ENCODE measurements at regions not wholly inside any gene's neighbourhood (a gene's known extent, or its start where the extent isn't known, plus 50 kb on each side); places are given as distances from the start of the nearest gene placed in this dataset.

DNA sequence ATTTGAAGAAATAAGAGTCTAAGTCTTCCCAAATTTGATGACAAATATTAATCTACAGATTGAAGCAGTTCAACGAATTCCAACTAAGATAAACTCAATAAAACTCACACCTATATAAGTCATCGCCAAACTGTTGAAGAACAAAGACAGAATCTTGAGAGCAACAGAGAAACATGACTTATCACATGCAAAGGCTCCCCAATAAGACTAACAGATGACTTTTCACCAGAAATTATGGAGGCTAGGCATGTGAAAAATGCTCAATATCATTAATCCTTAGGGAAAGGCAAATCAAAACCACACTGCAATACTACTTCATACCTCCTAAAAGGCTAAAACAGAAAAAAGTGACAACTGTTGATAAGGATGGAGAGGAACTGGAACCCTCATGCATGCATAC lies 517.6 kb upstream of the SUCLG2 start:
- TF ChIP-seq EZH2phosphoT487 (IDR thresholded peaks at IDR 0.05; ENCODE audit: borderline replicate concordance, low read length), result no peak
- TF ChIP-seq, protein P1, sequence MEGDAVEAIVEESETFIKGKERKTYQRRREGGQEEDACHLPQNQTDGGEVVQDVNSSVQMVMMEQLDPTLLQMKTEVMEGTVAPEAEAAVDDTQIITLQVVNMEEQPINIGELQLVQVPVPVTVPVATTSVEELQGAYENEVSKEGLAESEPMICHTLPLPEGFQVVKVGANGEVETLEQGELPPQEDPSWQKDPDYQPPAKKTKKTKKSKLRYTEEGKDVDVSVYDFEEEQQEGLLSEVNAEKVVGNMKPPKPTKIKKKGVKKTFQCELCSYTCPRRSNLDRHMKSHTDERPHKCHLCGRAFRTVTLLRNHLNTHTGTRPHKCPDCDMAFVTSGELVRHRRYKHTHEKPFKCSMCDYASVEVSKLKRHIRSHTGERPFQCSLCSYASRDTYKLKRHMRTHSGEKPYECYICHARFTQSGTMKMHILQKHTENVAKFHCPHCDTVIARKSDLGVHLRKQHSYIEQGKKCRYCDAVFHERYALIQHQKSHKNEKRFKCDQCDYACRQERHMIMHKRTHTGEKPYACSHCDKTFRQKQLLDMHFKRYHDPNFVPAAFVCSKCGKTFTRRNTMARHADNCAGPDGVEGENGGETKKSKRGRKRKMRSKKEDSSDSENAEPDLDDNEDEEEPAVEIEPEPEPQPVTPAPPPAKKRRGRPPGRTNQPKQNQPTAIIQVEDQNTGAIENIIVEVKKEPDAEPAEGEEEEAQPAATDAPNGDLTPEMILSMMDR (IDR thresholded peaks at IDR 0.05; ENCODE audit: low read depth, low read length, poor library complexity, severe bottlenecking), result no peak
- Histone ChIP-seq H3K9me2 (replicated peaks; ENCODE audit: control insufficient read depth, low read length) (no peaks in the 10 kb centered on the region), H3K9me3 (ENCODE audit: control insufficient read depth, insufficient read depth, low read length) (peaks cover 30% of the 10 kb centered on the region), H3F3A (ENCODE audit: control insufficient read depth, insufficient read depth) (no peaks in the 10 kb centered on the region), H3K4me3 (ENCODE audit: low read length) (no peak overlapping the region), H3K4me1 (ENCODE audit: control insufficient read depth, low read length) (no peaks in the 10 kb centered on the region), H3K4me2 (ENCODE audit: low read length) (no peak overlapping the region), H3K27me3 (ENCODE audit: control insufficient read depth, low read length) (no peaks in the 10 kb centered on the region), H3K36me3 (ENCODE audit: control insufficient read depth, low read length) (no peaks in the 10 kb centered on the region), H3K79me2 (ENCODE audit: control insufficient read depth, low read length) (no peaks in the 10 kb centered on the region), H3K27ac (ENCODE audit: low read depth, low read length) (no peak overlapping the region), H4K20me1 (ENCODE audit: control insufficient read depth, insufficient read depth, low read depth, low read length) (no peaks in the 10 kb centered on the region)

DNA sequence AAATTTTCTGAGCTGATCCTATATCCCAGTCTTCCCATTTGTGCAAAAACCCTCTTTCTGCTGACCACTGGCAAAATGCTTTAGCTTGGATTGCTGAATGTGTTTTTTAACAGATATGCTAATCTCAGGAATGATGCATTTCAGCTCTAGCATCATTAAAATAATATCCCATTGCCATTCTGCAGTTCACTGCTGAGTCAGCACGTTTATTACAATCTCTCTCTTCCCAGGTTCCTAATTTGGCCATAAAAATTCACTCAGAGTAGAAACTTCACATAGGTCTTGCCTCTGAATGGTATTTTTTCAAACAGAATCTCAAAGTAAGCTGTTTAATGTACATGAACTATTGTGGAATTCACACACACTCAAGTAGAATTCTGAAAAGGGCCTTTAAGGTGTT lies 509.6 kb upstream of the SUCLG2 start:
- Histone ChIP-seq H3F3A (ENCODE audit: control insufficient read depth, insufficient read depth) (no peaks in the 10 kb centered on the region), H3K79me2 (ENCODE audit: control insufficient read depth, low read length) (no peaks in the 10 kb centered on the region), H3K4me3 (ENCODE audit: low read length) (no peak overlapping the region), H4K20me1 (ENCODE audit: control insufficient read depth, insufficient read depth, low read depth, low read length) (no peaks in the 10 kb centered on the region), H3K4me1 (ENCODE audit: control insufficient read depth, low read length) (peaks cover 4% of the 10 kb centered on the region; the same call in 1 of the 2 replicates), H3K9me2 (replicated peaks; ENCODE audit: control insufficient read depth, low read length) (no peaks in the 10 kb centered on the region), H3K4me2 (ENCODE audit: low read length) (no peak overlapping the region), H3K27ac (ENCODE audit: low read depth, low read length) (no peak overlapping the region), H3K9me3 (ENCODE audit: control insufficient read depth, insufficient read depth, low read length) (no peaks in the 10 kb centered on the region), H3K36me3 (ENCODE audit: control insufficient read depth, low read length) (no peaks in the 10 kb centered on the region), H3K27me3 (ENCODE audit: control insufficient read depth, low read length) (no peaks in the 10 kb centered on the region)
- TF ChIP-seq, protein P1 (IDR thresholded peaks at IDR 0.05; ENCODE audit: low read depth, low read length, poor library complexity, severe bottlenecking), result no peak

DNA sequence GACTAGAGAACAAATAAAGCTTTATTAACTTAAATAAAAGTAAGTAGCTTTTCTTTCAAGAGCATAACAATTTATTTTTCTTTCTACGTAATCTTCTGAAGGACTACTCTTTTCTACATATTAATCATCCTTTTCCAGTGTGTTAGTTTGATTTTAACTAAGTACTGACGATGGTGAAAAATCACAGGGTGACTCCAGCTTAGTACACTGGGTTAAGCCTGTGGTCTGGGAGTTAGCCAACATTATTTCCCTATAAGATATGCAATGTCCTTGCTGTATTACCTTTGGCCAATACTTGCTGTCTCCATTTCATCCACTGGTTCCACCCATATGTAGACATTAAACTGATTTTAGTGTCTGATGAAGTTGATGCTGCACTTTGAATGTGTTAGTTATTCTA lies 508.6 kb upstream of the SUCLG2 start:
- Histone ChIP-seq H3K4me3 (ENCODE audit: low read length) (no peak overlapping the region), H3K9me3 (ENCODE audit: control insufficient read depth, insufficient read depth, low read length) (no peaks in the 10 kb centered on the region), H3K36me3 (ENCODE audit: control insufficient read depth, low read length) (no peaks in the 10 kb centered on the region), H3K27me3 (ENCODE audit: control insufficient read depth, low read length) (no peaks in the 10 kb centered on the region), H3K4me1 (ENCODE audit: control insufficient read depth, low read length) (peaks cover 4% of the 10 kb centered on the region; the same call in 1 of the 2 replicates), H3K4me2 (ENCODE audit: low read length) (no peak overlapping the region), H3K79me2 (ENCODE audit: control insufficient read depth, low read length) (no peaks in the 10 kb centered on the region), H4K20me1 (ENCODE audit: control insufficient read depth, insufficient read depth, low read depth, low read length) (no peaks in the 10 kb centered on the region), H3K27ac (ENCODE audit: low read depth, low read length) (no peak overlapping the region), H3F3A (ENCODE audit: control insufficient read depth, insufficient read depth) (no peaks in the 10 kb centered on the region), H3K9me2 (replicated peaks; ENCODE audit: control insufficient read depth, low read length) (no peaks in the 10 kb centered on the region)
- TF ChIP-seq, protein P1 (IDR thresholded peaks at IDR 0.05; ENCODE audit: low read depth, low read length, poor library complexity, severe bottlenecking), result no peak
- no peak for TF ChIP-seq EZH2phosphoT487 (IDR thresholded peaks at IDR 0.05; ENCODE audit: borderline replicate concordance, low read length)

DNA sequence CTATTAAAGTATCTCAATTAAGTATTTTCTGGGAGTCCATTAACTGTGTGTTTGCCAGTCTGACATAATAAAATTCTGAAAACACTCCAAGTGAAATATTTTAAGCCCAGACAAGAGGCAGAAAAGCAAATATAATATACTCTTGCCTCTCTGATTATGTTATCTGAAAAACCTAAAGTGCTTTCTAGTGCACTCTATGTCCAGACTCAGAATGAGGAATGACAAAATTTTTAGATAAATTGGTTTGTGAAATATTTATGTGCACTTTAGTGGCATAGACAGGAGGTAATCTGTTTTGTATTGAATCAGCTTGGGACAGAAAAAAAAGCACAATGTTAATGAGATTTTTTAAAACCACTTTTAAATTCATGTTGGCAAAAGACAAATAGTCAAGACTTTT lies 508.2 kb upstream of the SUCLG2 start:
- Histone ChIP-seq H3K4me1 (ENCODE audit: control insufficient read depth, low read length) (peaks cover 4% of the 10 kb centered on the region; the same call in 1 of the 2 replicates), H4K20me1 (ENCODE audit: control insufficient read depth, insufficient read depth, low read depth, low read length) (no peaks in the 10 kb centered on the region), H3K27ac (ENCODE audit: low read depth, low read length) (no peak overlapping the region), H3K4me3 (ENCODE audit: low read length) (no peak overlapping the region), H3F3A (ENCODE audit: control insufficient read depth, insufficient read depth) (no peaks in the 10 kb centered on the region), H3K27me3 (ENCODE audit: control insufficient read depth, low read length) (no peaks in the 10 kb centered on the region), H3K9me2 (replicated peaks; ENCODE audit: control insufficient read depth, low read length) (no peaks in the 10 kb centered on the region), H3K79me2 (ENCODE audit: control insufficient read depth, low read length) (no peaks in the 10 kb centered on the region), H3K36me3 (ENCODE audit: control insufficient read depth, low read length) (no peaks in the 10 kb centered on the region), H3K9me3 (ENCODE audit: control insufficient read depth, insufficient read depth, low read length) (no peaks in the 10 kb centered on the region), H3K4me2 (ENCODE audit: low read length) (no peak overlapping the region)
- TF ChIP-seq, protein P1 (IDR thresholded peaks at IDR 0.05; ENCODE audit: low read depth, low read length, poor library complexity, severe bottlenecking), result no peak
- no peak for TF ChIP-seq EZH2phosphoT487 (IDR thresholded peaks at IDR 0.05; ENCODE audit: borderline replicate concordance, low read length)
